ENCODE measurements at regions not wholly inside any gene's neighbourhood (a gene's known extent, or its start where the extent isn't known, plus 50 kb on each side); places are given as distances from the start of the nearest gene placed in this dataset.
A peak's percentile ranks its signal among the peaks of the same experiment; 100 is the strongest.
"Not testable (repeated sequence)": the region's sequence is repeated elsewhere in the genome, so short reads cannot be mapped to it uniquely, and the experiment has no call there.

DNA sequence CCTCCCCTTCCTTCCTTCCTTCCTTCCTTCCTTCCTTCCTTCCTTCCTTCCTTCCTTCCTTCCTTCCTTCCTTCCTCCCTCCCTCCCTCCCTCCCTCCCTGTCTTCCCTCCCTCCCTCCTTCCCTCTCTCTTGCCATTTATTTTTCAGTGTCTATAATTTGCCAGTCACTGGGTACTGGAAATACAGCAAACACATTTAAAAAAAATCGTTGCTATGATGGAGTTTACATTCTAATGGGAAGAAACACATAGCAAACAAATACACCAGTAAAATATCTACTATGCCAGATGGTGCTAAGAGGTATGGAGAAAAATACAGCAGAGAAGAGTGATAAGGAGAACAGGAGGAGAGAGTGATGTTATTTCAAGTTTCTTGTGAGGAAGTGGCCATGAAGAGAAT is 309.5 kb downstream of the CTH start:
- no peaks in the 10 kb centered on the region for H3K36me3 ChIP-seq (replicated peaks; ENCODE audit: control insufficient read depth, insufficient read depth, low read length)
- H3K27me3 ChIP-seq (ENCODE audit: control insufficient read depth, insufficient read depth, low read length) = no peaks in the 10 kb centered on the region
- DNase-seq = no peak
- no peak overlapping the region for H3K4me3 ChIP-seq (ENCODE audit: insufficient read depth, low read depth, low read length)

DNA sequence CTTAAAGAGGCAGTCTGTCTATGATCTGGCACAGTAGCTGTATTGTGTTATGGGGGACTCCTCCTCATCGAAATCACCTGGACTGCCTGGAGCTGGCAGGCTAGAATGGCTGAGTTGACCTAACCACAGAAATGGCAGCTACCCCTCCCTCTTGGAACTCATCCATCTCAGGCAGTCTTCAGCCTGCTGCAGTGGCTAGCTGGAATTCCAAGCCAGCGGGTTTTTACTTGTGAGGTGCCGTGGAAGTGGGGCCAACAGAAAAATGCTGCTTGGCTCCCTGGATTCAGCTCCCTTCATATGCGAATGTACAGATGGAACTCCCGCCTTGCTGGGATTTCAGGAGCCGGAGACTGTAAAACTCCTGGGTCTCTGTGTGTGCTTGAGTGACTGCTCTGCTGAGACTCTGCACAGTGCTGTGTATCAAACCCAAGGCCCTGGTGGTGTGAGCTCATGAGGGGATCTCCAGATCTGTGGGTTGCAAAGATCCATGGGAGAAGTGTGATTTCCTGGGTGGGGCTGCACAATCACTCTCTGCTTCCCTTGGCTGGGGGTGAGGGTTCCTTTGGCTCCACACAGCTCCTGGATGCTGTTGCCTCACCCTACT is 316.9 kb downstream of the CTH start:
- Histone ChIP-seq H3K36me3 (replicated peaks; ENCODE audit: control insufficient read depth, insufficient read depth, low read length) (no peaks in the 10 kb centered on the region), H3K4me3 (ENCODE audit: insufficient read depth, low read depth, low read length) (no peak overlapping the region), H3K27me3 (ENCODE audit: control insufficient read depth, insufficient read depth, low read length) (no peaks in the 10 kb centered on the region)
- DNase-seq = no peak

DNA sequence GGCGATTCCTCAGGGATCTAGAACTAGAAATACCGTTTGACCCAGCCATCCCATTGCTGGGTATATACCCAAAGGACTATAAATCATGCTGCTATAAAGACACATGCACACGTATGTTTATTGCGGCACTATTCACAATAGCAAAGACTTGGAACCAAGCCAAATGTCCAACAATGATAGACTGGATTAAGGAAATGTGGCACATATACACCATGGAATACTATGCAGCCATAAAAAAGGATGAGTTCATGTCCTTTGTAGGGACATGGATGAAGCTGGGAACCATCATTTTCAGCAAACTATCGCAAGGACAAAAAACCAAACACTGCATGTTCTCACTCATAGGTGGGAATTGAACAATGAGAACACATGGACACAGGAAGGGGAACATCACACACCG is 311.1 kb downstream of the PTGER3 start:
- H3K27me3 ChIP-seq (ENCODE audit: control insufficient read depth, insufficient read depth, low read length); DNase-seq; H3K4me3 ChIP-seq (ENCODE audit: insufficient read depth, low read depth, low read length); H3K36me3 ChIP-seq (replicated peaks; ENCODE audit: control insufficient read depth, insufficient read depth, low read length): not testable (repeated sequence)

DNA sequence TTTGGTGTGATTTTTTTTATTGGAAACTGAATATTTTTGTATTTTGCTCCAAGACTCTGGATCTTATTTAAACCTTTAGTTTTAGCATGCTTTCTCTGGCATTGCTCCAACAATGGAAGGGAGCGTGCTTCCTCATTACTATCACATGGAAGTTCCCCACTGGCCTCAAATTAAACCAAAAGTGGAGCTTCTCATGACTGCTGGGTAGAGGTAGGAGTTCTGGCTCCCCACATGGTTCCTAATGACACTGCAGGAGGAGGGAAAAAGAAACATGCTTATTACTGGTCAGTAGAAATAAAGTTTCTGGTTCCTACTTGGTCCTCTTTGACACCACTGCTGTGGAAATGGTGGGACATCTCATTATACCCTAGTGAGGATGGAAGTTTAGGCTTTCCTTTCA is 310.5 kb downstream of the PTGER3 start:
- DNase-seq = no peak
- H3K36me3 ChIP-seq (replicated peaks; ENCODE audit: control insufficient read depth, insufficient read depth, low read length) = no peaks in the 10 kb centered on the region
- no peaks in the 10 kb centered on the region for H3K27me3 ChIP-seq (ENCODE audit: control insufficient read depth, insufficient read depth, low read length)
- no peak overlapping the region for H3K4me3 ChIP-seq (ENCODE audit: insufficient read depth, low read depth, low read length)

DNA sequence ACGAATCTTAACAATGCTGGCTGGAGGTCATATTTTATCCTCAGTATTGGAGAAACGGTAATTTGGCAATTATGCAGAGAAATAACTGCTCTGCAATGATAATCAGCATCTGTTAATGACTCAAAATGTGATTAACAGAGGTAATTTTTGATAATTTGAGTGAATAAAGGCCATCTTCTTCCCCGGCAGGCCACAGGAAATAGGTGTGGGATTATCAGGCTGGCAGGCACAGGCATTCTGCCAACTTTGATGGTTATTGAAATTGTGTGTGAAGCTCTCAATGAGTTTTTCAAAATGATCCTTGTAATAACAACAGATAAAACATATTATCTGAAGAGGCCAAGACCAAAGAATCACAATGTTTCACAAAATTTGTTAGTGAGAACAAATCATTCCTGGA is 309.0 kb downstream of the PTGER3 start:
- H3K4me3 ChIP-seq (ENCODE audit: insufficient read depth, low read depth, low read length) = no peak overlapping the region
- DNase-seq = no peak
- no peaks in the 10 kb centered on the region for H3K27me3 ChIP-seq (ENCODE audit: control insufficient read depth, insufficient read depth, low read length)
- H3K36me3 ChIP-seq (replicated peaks; ENCODE audit: control insufficient read depth, insufficient read depth, low read length) = no peaks in the 10 kb centered on the region

DNA sequence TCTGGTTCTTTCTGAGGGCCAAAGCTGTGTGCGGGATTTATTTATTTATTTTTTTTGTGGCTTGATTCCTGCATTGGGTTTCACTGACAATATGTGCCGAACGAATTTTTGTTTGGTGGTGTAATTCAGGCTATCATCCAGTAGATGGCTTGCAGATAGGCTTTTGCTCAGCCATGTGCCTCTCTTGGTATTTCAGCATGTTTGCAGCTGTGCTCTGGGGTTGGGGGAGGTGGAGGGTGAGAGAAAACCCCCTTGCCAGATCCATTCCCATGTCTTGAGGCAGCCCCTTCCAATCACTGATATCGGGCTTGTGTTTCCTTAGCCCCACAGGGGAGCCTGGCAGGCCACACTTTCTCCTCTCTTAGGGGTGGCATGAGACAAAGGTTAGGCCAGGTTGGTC is 302.4 kb downstream of the PTGER3 start:
- Histone ChIP-seq H3K36me3 (replicated peaks; ENCODE audit: control insufficient read depth, insufficient read depth, low read length) (no peaks in the 10 kb centered on the region), H3K27me3 (ENCODE audit: control insufficient read depth, insufficient read depth, low read length) (no peaks in the 10 kb centered on the region), H3K4me3 (ENCODE audit: insufficient read depth, low read depth, low read length) (no peak overlapping the region)
- peak; percentile 14 for DNase-seq

DNA sequence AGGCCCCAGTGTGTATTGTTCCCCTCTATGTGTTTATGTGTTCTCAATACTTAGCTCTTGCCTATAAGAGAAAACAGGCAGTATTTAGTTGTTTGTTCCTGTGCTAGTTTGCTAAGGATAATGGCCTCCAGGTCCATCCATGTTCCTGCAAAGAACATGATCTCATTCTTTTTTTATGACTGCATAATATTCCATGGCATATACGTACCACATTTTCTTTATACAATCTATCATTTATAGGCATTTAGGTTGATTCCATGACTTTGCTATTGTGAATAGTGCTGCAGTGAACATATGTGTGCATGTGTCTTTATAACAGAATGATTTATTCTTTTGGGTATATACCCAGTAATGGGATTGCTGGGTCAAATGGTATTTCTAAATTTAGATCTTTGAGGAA is 301.6 kb downstream of the PTGER3 start:
- not testable (repeated sequence) for H3K27me3 ChIP-seq (ENCODE audit: control insufficient read depth, insufficient read depth, low read length); DNase-seq; H3K36me3 ChIP-seq (replicated peaks; ENCODE audit: control insufficient read depth, insufficient read depth, low read length); H3K4me3 ChIP-seq (ENCODE audit: insufficient read depth, low read depth, low read length)

DNA sequence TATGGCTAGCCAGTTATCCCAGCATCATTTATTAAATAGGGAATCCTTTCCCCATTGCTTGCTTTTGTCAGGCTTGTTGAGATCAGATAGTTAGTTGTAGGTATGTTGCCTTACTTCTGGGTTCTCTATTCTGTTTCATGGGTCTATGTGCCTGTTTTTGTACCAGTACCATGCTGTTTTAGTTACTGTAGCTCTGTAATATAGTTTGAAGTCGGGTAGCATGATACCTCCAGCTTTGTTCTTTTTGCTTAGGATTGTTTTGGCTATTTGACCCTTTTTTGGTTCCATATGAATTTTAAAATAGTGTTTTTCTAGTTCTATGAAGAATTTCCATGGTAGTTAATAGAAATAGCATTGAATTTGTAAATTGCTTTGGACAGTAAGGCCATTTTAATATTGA is 300.5 kb downstream of the PTGER3 start:
- H3K27me3 ChIP-seq (ENCODE audit: control insufficient read depth, insufficient read depth, low read length); H3K36me3 ChIP-seq (replicated peaks; ENCODE audit: control insufficient read depth, insufficient read depth, low read length); DNase-seq; H3K4me3 ChIP-seq (ENCODE audit: insufficient read depth, low read depth, low read length): not testable (repeated sequence)

DNA sequence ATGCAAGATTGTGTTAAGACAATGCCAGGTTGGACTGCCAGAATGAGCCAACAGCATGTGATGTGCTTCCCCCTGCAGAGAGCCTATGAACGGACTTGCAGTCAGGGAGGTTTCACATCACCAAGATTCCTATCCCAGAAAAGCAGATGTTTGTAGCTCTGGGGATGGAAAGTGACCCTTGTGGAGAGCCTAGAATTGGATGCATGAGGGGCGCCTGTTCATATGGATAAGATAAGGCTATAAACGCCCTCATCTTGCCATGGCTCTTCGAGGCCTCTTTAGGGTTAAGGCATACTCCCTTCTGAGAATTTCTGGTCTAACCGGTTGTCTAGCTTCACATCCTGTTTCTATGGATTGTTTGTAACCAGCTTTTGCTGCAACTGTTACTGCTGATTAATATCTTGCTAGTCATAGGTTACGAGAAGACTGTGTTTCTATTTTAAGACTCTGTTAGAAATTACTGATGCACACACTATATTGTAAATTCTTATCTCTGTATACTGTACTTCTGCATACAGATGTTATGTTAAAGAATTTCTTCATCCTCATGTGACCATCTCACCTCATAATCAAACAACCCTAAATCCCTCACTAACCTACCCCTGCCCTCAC is 295.8 kb downstream of the PTGER3 start:
- DNase-seq; H3K4me3 ChIP-seq (ENCODE audit: insufficient read depth, low read depth, low read length); H3K27me3 ChIP-seq (ENCODE audit: control insufficient read depth, insufficient read depth, low read length); H3K36me3 ChIP-seq (replicated peaks; ENCODE audit: control insufficient read depth, insufficient read depth, low read length): not testable (repeated sequence)

DNA sequence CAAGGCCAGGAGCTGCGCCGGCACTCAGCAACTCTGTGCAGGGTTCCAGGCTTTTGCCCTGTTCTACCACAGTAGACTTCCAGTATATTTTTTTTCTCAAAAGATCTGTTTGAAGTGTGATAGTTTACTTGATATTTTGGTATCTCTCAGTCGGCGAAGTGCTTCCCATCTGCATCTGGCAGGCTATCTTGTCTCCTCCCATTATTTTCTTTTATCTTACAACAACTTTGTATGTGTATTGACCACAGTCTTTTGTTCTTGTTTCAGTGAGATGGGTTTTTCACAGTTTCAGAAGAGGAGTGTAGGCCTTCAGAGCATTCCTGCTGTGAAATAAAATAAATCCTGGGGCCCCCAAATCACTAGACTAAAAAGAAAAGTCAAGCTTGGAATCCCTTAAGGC is 292.9 kb downstream of the PTGER3 start:
- Histone ChIP-seq H3K27me3 (ENCODE audit: control insufficient read depth, insufficient read depth, low read length) (no peaks in the 10 kb centered on the region), H3K36me3 (replicated peaks; ENCODE audit: control insufficient read depth, insufficient read depth, low read length) (no peaks in the 10 kb centered on the region), H3K4me3 (ENCODE audit: insufficient read depth, low read depth, low read length) (no peak overlapping the region)
- DNase-seq = no peak

DNA sequence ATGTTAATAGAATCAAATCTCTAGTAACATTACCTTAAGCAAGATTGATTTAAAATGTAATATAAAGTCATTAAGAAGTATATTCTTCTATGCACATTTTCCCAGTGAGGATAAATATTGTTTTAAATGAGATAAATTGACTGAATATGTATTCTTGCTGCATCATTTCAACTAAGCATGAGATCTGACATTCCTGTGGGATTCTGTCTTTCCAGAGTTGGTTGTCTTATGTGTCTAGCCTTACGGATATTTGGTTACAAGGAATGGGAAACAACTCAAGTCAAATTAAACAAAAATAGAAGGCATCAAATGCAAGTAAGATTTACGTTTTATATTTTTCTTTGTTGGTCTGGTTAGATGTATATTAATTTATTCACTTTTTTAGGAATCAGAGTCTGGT is 287.5 kb downstream of the PTGER3 start:
- Histone ChIP-seq H3K27me3 (ENCODE audit: control insufficient read depth, insufficient read depth, low read length) (no peaks in the 10 kb centered on the region), H3K4me3 (ENCODE audit: insufficient read depth, low read depth, low read length) (no peak overlapping the region), H3K36me3 (replicated peaks; ENCODE audit: control insufficient read depth, insufficient read depth, low read length) (no peaks in the 10 kb centered on the region)
- no peak for DNase-seq

DNA sequence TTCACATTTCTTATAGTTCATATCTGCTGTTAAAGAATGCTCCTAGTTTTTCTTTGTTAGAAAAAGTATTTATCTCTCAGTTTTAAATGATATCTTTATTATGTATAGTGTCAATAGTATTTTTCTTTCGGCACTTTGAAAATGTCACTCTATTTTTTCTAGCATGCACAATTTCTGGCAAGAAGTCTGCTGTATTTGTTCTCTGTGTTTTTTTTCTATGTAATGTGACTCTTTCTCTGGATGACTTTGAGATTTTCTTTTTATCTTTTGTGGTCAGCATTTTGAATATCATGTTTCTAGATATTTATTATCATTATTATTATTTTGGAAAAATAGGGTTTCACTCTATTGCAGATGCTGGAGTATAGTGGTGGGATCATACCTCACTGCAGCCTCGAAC is 285.2 kb downstream of the PTGER3 start:
- Histone ChIP-seq H3K36me3 (replicated peaks; ENCODE audit: control insufficient read depth, insufficient read depth, low read length) (no peaks in the 10 kb centered on the region), H3K4me3 (ENCODE audit: insufficient read depth, low read depth, low read length) (no peak overlapping the region)

DNA sequence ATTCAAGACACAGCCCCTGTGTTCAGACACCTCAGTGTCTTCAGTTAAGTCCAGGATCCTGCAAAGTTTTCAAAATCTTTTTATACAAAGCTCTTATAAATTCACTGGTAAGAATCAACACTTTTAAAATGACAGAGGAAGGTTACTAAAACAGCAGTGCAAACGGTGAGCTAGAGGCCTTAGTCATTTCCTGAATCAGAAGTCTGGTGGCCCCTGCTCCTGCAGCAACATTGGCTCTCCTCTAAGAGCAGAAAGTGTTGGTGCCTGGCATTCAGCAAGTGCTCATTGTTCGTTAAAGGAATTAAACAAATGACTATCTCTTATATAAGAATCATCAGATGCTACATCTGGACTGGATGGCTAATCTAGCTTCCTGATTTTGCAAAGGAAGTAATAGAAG is 282.9 kb downstream of the PTGER3 start:
- no peaks in the 10 kb centered on the region for H3K36me3 ChIP-seq (replicated peaks; ENCODE audit: control insufficient read depth, insufficient read depth, low read length)
- H3K4me3 ChIP-seq (ENCODE audit: insufficient read depth, low read depth, low read length) = no peak overlapping the region
- H3K27me3 ChIP-seq (ENCODE audit: control insufficient read depth, insufficient read depth, low read length) = no peaks in the 10 kb centered on the region
- no peak for DNase-seq

More for the DNA sequence above, 285.2 kb downstream of the PTGER3 start:
- DNase-seq = no peak
- no peaks in the 10 kb centered on the region for H3K27me3 ChIP-seq (ENCODE audit: control insufficient read depth, insufficient read depth, low read length)

DNA sequence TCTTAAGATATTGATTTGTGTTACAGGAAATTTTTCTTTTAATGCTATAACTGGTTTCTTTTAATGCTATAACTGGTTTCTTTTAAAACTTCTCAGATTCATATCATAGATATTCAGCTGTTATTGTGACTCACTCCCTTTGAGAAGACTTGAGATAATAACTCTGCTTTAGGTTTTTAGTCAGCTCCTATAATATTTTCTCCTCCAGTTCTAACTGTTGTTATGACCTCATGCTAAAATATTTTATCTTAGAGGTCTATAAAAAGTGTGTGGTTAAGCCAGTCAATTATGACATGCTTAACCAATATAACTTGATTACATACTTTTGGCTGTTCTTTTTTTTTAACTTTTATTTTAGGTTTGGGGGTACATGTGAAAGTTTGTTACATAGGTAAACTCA is 280.2 kb downstream of the PTGER3 start:
- H3K4me3 ChIP-seq (ENCODE audit: insufficient read depth, low read depth, low read length) = no peak overlapping the region
- no peaks in the 10 kb centered on the region for H3K27me3 ChIP-seq (ENCODE audit: control insufficient read depth, insufficient read depth, low read length)
- no peak for DNase-seq
- H3K36me3 ChIP-seq (replicated peaks; ENCODE audit: control insufficient read depth, insufficient read depth, low read length) = no peaks in the 10 kb centered on the region

DNA sequence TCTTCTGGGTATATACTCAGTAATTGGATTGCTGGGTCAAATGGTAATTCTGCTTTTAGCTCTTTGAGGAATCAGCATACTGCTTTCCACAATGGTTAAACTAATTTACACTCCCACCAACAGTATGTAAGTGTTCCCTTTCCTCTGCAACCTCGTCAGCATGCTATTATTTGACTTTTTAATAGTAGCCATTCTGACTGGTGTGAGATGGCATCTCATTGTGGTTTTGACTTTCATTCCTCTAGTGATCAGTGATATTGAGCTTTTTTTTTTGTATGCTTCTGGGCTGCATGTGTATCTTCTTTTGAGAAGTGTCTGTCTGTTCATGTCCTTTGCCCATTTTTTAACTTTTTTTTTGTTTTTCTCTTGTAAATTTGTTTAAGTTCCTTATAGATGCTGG is 279.4 kb downstream of the PTGER3 start:
- no peaks in the 10 kb centered on the region for H3K36me3 ChIP-seq (replicated peaks; ENCODE audit: control insufficient read depth, insufficient read depth, low read length)
- DNase-seq = no peak
- H3K27me3 ChIP-seq (ENCODE audit: control insufficient read depth, insufficient read depth, low read length) = no peaks in the 10 kb centered on the region
- no peak overlapping the region for H3K4me3 ChIP-seq (ENCODE audit: insufficient read depth, low read depth, low read length)
